H1 (cell line): ENCODE measurements at regions not wholly inside any gene's neighbourhood (a gene's known extent, or its start where the extent isn't known, plus 50 kb on each side); places are given as distances from the start of the nearest gene placed in this dataset.

Experiments
- CTCF ChIA-PET: fragments of 300-600 bp; sonication (Branson Sonifier 250); formaldehyde crosslinking; loops from one replicate; lab custom pipeline; 2021; ENCODE audit not compliant: partially characterized antibody; lab: Charles Lee
- POLR2A ChIA-PET: fragments of 300-600 bp; sonication (Branson Sonifier 250); formaldehyde crosslinking; loops from one replicate; lab custom pipeline; 2021; ENCODE audit warnings: inconsistent platforms; ENCODE audit not compliant: partially characterized antibody; lab: Charles Lee
- DNase-seq, 2 experiments: peaks; one replicate each; pipeline versions ENCODE4 v3.0.0 to v3.0.0-alpha.2; 2010 to 2022; ENCODE audit warnings: low spot score in 2 of 2, low read depth in 1 of 2, mixed read lengths in 1 of 2
- FAIRE-seq: peaks from 2 replicates; lab custom pipeline; 2011; peaks lifted over from hg19 to GRCh38; lab: Jason Lieb, UNC
- H2AFZ ChIP-seq: 2 replicates; pipeline ENCODE4 v1.8.1; 2012; ENCODE audit warnings: low read length, inconsistent platforms
- H2AK5ac ChIP-seq: 2 replicates; pipeline ENCODE4 v1.6.1; 2013; ENCODE audit warnings: low read depth, low read length
- H2BK120ac ChIP-seq: replicated peaks from 2 replicates; pipeline ENCODE3; 2013; ENCODE audit warnings: low read depth, low read length, inconsistent platforms
- H2BK12ac ChIP-seq: 2 replicates; pipeline ENCODE4 v1.6.1; 2013; ENCODE audit warnings: low read depth, low read length
- H2BK15ac ChIP-seq: 2 replicates; pipeline ENCODE4 v1.6.1; 2013; ENCODE audit warnings: low read length
- H2BK20ac ChIP-seq: 2 replicates; pipeline ENCODE4 v1.6.1; 2013; ENCODE audit warnings: low read length
- H2BK5ac ChIP-seq: 2 replicates; pipeline ENCODE4 v1.6.1; 2013; ENCODE audit warnings: low read depth, low read length
- H3K14ac ChIP-seq: 2 replicates; pipeline ENCODE4 v1.6.1; 2013; ENCODE audit warnings: inconsistent platforms; ENCODE audit not compliant: insufficient read length
- H3K18ac ChIP-seq: 2 replicates; pipeline ENCODE4 v1.6.1; 2013; ENCODE audit warnings: low read length; ENCODE audit errors: extremely low read depth
- H3K23ac ChIP-seq: 2 replicates; pipeline ENCODE4 v1.6.1; 2013; ENCODE audit warnings: inconsistent platforms; ENCODE audit not compliant: insufficient read length
- H3K23me2 ChIP-seq: 2 replicates; pipeline ENCODE4 v1.6.1; 2013; ENCODE audit warnings: low read depth, low read length
- H3K27ac ChIP-seq: 2 replicates; pipeline ENCODE4 v1.6.1; 2011; ENCODE audit warnings: low read depth, low read length, inconsistent platforms
- H3K27me3 ChIP-seq, 4 experiments: replicated peaks in 1 of 4; 1 replicate in 1 of 4; 2 replicates in 3 of 4; pipeline versions ENCODE4 v1.6.1 to v1.8.1; 2011 to 2013; ENCODE audit warnings: low read length in 3 of 4, mild to moderate bottlenecking in 3 of 4, inconsistent platforms in 2 of 4, mixed read lengths in 2 of 4, moderate library complexity in 1 of 4; ENCODE audit not compliant: control insufficient read depth in 3 of 4, insufficient read depth in 3 of 4; ENCODE audit errors: extremely low read depth in 1 of 4
- H3K36me3 ChIP-seq, 4 experiments: 2 replicates each; pipeline versions ENCODE4 v1.6.1 to v1.8.1; 2011 to 2013; ENCODE audit warnings: mild to moderate bottlenecking in 4 of 4, low read length in 3 of 4, moderate library complexity in 2 of 4, control low read depth in 1 of 4, inconsistent platforms in 1 of 4; ENCODE audit not compliant: insufficient read depth in 4 of 4, control insufficient read depth in 2 of 4
- H3K4ac ChIP-seq: replicated peaks from 2 replicates; pipeline ENCODE3; 2013; ENCODE audit warnings: low read length, low read depth, mixed read lengths, inconsistent platforms; ENCODE audit not compliant: insufficient read length
- H3K4me1 ChIP-seq, 4 experiments: replicated peaks in 1 of 4; 1 replicate in 1 of 4; 2 replicates in 3 of 4; pipeline versions ENCODE4 v1.6.1 to v1.8.1; 2011 to 2013; ENCODE audit warnings: low read length in 3 of 4, inconsistent platforms in 2 of 4, mixed read lengths in 1 of 4; ENCODE audit not compliant: insufficient read depth in 4 of 4, control insufficient read depth in 3 of 4
- H3K4me2 ChIP-seq, 2 experiments: 2 replicates each; pipeline versions ENCODE4 v1.6.1 to v1.8.1; 2011 to 2013; ENCODE audit warnings: low read depth in 2 of 2, low read length in 2 of 2, control low read depth in 1 of 2, inconsistent platforms in 1 of 2, mild to moderate bottlenecking in 1 of 2; ENCODE audit not compliant: insufficient read depth in 1 of 2
- H3K4me3 ChIP-seq, 4 experiments: fragments of 200-600, 300-600 bp in 1 of 4; sonication (generic), shearing (Covaris generic), sonication (Bioruptor Twin) in 1 of 4; 2 replicates each; pipeline versions ENCODE4 v1.5.1 to v1.8.1; 2011 to 2016; ENCODE audit warnings: low read length in 4 of 4, low read depth in 3 of 4, control low read depth in 2 of 4, inconsistent platforms in 2 of 4, mild to moderate bottlenecking in 2 of 4, mixed read lengths in 1 of 4, moderate library complexity in 1 of 4; ENCODE audit not compliant: insufficient read depth in 2 of 4; ENCODE audit errors: extremely low read depth in 1 of 4
- H3K56ac ChIP-seq: replicated peaks from 2 replicates; pipeline ENCODE3; 2013; ENCODE audit warnings: low read depth, mild to moderate bottlenecking, mixed read lengths, low read length, inconsistent platforms; ENCODE audit not compliant: insufficient read length
- H3K79me1 ChIP-seq: 2 replicates; pipeline ENCODE4 v1.6.1; 2013; ENCODE audit warnings: low read depth, low read length, control low read depth
- H3K79me2 ChIP-seq, 2 experiments: 2 replicates each; pipeline versions ENCODE4 v1.6.1 to v1.8.1; 2012 to 2013; ENCODE audit warnings: low read length in 2 of 2, mild to moderate bottlenecking in 2 of 2, inconsistent platforms in 1 of 2; ENCODE audit not compliant: insufficient read depth in 2 of 2, control insufficient read depth in 1 of 2
- H3K9ac ChIP-seq, 4 experiments: replicated peaks in 1 of 4; 1 replicate in 1 of 4; 2 replicates in 3 of 4; pipeline versions ENCODE4 v1.6.1 to v1.8.1; 2011 to 2013; ENCODE audit warnings: low read depth in 3 of 4, low read length in 3 of 4, control low read depth in 2 of 4, mild to moderate bottlenecking in 2 of 4, moderate library complexity in 2 of 4, inconsistent platforms in 1 of 4; ENCODE audit errors: extremely low read depth in 1 of 4
- H3K9me3 ChIP-seq, 2 experiments: 2 replicates each; pipeline versions ENCODE4 v1.6.1 to v1.8.1; 2012 to 2013; ENCODE audit warnings: mild to moderate bottlenecking in 2 of 2, moderate library complexity in 2 of 2, control low read depth in 1 of 2, inconsistent platforms in 1 of 2, low read depth in 1 of 2, low read length in 1 of 2, mixed read lengths in 1 of 2; ENCODE audit not compliant: insufficient read depth in 2 of 2
- H4K20me1 ChIP-seq, 2 experiments: replicated peaks in 1 of 2; 2 replicates each; pipeline versions ENCODE3 to v1.8.1; 2011 to 2013; ENCODE audit warnings: inconsistent platforms in 2 of 2, low read length in 2 of 2, mild to moderate bottlenecking in 1 of 2; ENCODE audit not compliant: insufficient read depth in 2 of 2, control insufficient read depth in 1 of 2
- H4K5ac ChIP-seq: 2 replicates; pipeline ENCODE4 v1.6.1; 2013; ENCODE audit warnings: low read length, low read depth, mixed read lengths, inconsistent platforms; ENCODE audit not compliant: insufficient read length
- H4K8ac ChIP-seq: 2 replicates; pipeline ENCODE4 v1.8.0; 2013; ENCODE audit warnings: mild to moderate bottlenecking, moderate library complexity, low read length, inconsistent platforms; ENCODE audit not compliant: insufficient read depth; ENCODE audit errors: extremely low read depth
- H4K91ac ChIP-seq: replicated peaks from 2 replicates; pipeline ENCODE3; 2013; ENCODE audit warnings: low read length, mixed read lengths, inconsistent platforms; ENCODE audit not compliant: insufficient read length
- ASH2L ChIP-seq: fragments of 200-600, 300-600 bp; sonication (generic); IDR thresholded peaks from one replicate; pipeline ENCODE4 v1.7.1; 2017; ENCODE audit warnings: low read length
- BRCA1 ChIP-seq: IDR thresholded peaks from 2 replicates; pipeline ENCODE4 v1.6.1; 2012; ENCODE audit warnings: low read depth, low read length, improper control_type of control experiment
- GTF2F1 ChIP-seq: IDR thresholded peaks from 2 replicates; pipeline ENCODE4 v1.6.1; 2012; ENCODE audit warnings: low read depth, low read length, improper control_type of control experiment, borderline replicate concordance
- HDAC6 ChIP-seq: IDR thresholded peaks from one replicate; pipeline ENCODE4 v1.7.1; 2012; ENCODE audit warnings: low read depth, mild to moderate bottlenecking, inconsistent platforms, low read length, moderate library complexity
- RAD21 ChIP-seq, 2 experiments: IDR thresholded peaks in 1 of 2; conservative IDR thresholded peaks in 1 of 2; 2 replicates each; pipeline ENCODE4 v1.6.1; 2011; ENCODE audit warnings: low read depth in 2 of 2, low read length in 2 of 2, improper control_type of control experiment in 1 of 2, inconsistent platforms in 1 of 2, mild to moderate bottlenecking in 1 of 2, moderate library complexity in 1 of 2
- RXRA ChIP-seq: IDR thresholded peaks from 2 replicates; pipeline ENCODE4 v1.6.1; 2011; ENCODE audit warnings: low read depth, mild to moderate bottlenecking, low read length, moderate library complexity; ENCODE audit not compliant: insufficient read depth
- SP4 ChIP-seq: IDR thresholded peaks from 2 replicates; pipeline ENCODE4 v1.6.1; 2012; ENCODE audit warnings: low read length, inconsistent platforms
- YY1 ChIP-seq: IDR thresholded peaks from 2 replicates; pipeline ENCODE4 v1.6.1; 2011; ENCODE audit warnings: low read depth, mild to moderate bottlenecking, low read length

DNA sequence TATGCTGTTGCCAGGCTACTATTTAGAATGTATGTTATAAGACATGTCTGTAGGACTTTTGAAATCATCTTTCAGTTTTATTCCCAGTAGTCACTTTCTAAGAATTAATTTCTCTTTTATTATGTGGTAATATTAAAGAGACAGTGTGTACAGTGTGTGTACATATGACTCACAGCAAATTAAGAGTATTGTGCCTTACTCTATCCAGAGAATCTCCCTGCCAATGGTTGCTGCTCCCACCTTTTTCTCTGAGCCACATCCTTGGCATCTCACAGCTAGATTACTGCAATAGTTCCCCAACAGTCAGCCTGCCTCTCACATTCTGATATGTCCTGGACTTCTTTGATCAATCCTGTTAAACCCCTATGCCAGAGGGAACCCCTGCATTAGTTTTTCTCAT lies 114.5 kb downstream of the ANXA5 start:
- H3K23ac ChIP-seq = no peak overlapping the region
- H2AFZ ChIP-seq = no peak overlapping the region
- H4K20me1 ChIP-seq = no peaks in the 10 kb centered on the region
- H4K8ac ChIP-seq = no peak overlapping the region
- H2BK20ac ChIP-seq = no peak overlapping the region
- H3K9me3 ChIP-seq = no peaks in the 10 kb centered on the region
- no peak overlapping the region for H3K18ac ChIP-seq
- no peaks in the 10 kb centered on the region for H3K79me1 ChIP-seq
- H2AK5ac ChIP-seq = no peak overlapping the region
- no peak overlapping the region for H3K9ac ChIP-seq
- H3K23me2 ChIP-seq = no peaks in the 10 kb centered on the region
- no peaks in the 10 kb centered on the region; a peak in 1 of 7 replicates for H3K4me1 ChIP-seq
- no peak overlapping the region for H3K56ac ChIP-seq
- no peak overlapping the region for H2BK15ac ChIP-seq
- TF ChIP-seq GTF2F1 = no peak
- no peak for TF ChIP-seq BRCA1
- no peak for TF ChIP-seq ASH2L
- TF ChIP-seq RAD21 (IDR thresholded peaks at IDR 0.05 in 1 of 2, conservative IDR thresholded peaks at IDR 0.05 in 1 of 2; ENCODE audit: low read depth in 2 of 2, low read length in 2 of 2) = no peak
- no peak for TF ChIP-seq SP4
- no peak for TF ChIP-seq YY1
- TF ChIP-seq HDAC6 = no peak
- TF ChIP-seq RXRA = no peak
- no peak overlapping the region for H2BK12ac ChIP-seq
- H2BK120ac ChIP-seq = no peak overlapping the region
- no peaks in the 10 kb centered on the region for H3K79me2 ChIP-seq
- no peaks in the 10 kb centered on the region for H3K27me3 ChIP-seq
- no peak overlapping the region for H3K4ac ChIP-seq
- ChIA-PET CTCF (interaction anchor here (0.5 kb wide), 1 partner anchor 23 kb away, joined by 3 read pairs; no protein-coding TSS in a partner anchor), POLR2A (no interaction called here)
- H4K91ac ChIP-seq = no peak overlapping the region
- no peak overlapping the region for H4K5ac ChIP-seq
- FAIRE-seq (no peak), DNase-seq (no peak)
- H3K27ac ChIP-seq = no peak overlapping the region
- no peak overlapping the region for H3K14ac ChIP-seq
- H3K36me3 ChIP-seq = no peaks in the 10 kb centered on the region
- no peak overlapping the region for H3K4me2 ChIP-seq
- no peak overlapping the region for H2BK5ac ChIP-seq
- H3K4me3 ChIP-seq = no peak overlapping the region
